ENCODE measurements at regions not wholly inside any gene's neighbourhood (a gene's known extent, or its start where the extent isn't known, plus 50 kb on each side); places are given as distances from the start of the nearest gene placed in this dataset.

DNA sequence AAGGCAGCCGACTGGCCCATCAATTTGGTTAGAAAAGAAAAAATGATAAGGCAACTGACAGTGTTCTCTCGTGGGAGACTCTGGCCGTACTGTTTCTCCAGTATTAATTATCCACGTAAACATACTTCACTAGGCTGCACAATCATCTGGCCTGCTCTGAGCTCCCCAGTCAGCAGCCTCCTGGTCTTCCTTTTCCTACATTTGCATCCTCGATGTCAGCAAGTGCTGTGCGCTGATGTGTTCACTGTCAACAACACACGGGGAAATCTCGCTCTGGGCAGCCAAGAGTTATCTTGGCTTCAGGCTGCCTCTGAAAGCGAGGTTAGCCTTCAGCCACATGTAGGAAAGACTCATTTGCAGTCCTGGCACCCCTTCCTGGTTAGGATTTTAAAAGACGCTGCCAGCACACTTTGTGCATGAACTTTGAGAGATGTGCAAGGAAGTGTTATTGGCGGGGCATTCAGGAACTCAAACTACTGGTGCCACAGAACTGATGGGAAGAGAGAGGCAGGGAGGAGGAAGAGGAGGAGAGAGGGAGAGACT, 460.5 kb upstream of the ARID1B start:
- TF ChIP-seq, protein P1, sequence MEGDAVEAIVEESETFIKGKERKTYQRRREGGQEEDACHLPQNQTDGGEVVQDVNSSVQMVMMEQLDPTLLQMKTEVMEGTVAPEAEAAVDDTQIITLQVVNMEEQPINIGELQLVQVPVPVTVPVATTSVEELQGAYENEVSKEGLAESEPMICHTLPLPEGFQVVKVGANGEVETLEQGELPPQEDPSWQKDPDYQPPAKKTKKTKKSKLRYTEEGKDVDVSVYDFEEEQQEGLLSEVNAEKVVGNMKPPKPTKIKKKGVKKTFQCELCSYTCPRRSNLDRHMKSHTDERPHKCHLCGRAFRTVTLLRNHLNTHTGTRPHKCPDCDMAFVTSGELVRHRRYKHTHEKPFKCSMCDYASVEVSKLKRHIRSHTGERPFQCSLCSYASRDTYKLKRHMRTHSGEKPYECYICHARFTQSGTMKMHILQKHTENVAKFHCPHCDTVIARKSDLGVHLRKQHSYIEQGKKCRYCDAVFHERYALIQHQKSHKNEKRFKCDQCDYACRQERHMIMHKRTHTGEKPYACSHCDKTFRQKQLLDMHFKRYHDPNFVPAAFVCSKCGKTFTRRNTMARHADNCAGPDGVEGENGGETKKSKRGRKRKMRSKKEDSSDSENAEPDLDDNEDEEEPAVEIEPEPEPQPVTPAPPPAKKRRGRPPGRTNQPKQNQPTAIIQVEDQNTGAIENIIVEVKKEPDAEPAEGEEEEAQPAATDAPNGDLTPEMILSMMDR (IDR thresholded peaks at IDR 0.05) = no peak
- TF ChIP-seq POLR2A (IDR thresholded peaks at IDR 0.05) (no peak), EP300 (IDR thresholded peaks at IDR 0.05) (no peak)

Measured in stomach (tissue), 4 donors.